MG63 (cell line): ENCODE measurements at regions not wholly inside any gene's neighbourhood (a gene's known extent, or its start where the extent isn't known, plus 50 kb on each side); places are given as distances from the start of the nearest gene placed in this dataset.

Source experiments
- DNase-seq: peaks from one replicate; pipeline ENCODE4 v3.0.0-alpha.2; 2020
- H3K27me3 ChIP-seq: fragments of 250-450 bp; sonication (Bioruptor Pico); 2 replicates; pipeline ENCODE4 v1.5.1; 2020; ENCODE audit warnings: mild to moderate bottlenecking, moderate library complexity
- H3K36me3 ChIP-seq: fragments of 250-450 bp; sonication (Bioruptor Pico); 2 replicates; pipeline ENCODE4 v1.5.1; 2020; ENCODE audit warnings: mild to moderate bottlenecking, moderate library complexity
- H3K4me3 ChIP-seq: fragments of 250-450 bp; sonication (Bioruptor Pico); 2 replicates; pipeline ENCODE4 v1.5.1; 2020; ENCODE audit warnings: mild to moderate bottlenecking, moderate library complexity
- H3K9me3 ChIP-seq: fragments of 250-450 bp; sonication (Bioruptor Pico); 2 replicates; pipeline ENCODE4 v1.5.1; 2020; ENCODE audit warnings: mild to moderate bottlenecking, moderate library complexity

DNA sequence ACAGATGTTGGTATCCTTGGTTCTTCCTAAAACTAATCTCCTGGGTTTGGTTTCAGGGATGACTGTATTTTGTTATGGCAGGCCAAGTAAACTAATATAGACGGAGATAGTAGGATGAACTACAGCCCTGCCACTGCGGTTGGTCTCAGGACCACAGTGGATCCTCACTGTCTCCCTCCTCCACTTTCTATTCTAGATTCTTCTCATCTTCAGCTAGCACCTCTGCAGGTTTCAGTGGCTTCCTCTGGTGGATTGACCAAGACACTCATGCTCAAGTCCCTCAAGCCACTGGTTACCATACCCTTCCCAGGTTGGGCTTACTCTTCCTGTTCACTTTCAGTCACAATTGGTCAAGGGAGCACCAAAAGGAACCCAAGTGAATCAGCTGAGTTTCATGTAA is 71.1 kb upstream of the CLDN18 start:
- H3K27me3 ChIP-seq: peaks cover 7% of the 10 kb centered on the region; the same call in 1 of the 2 replicates
- H3K9me3 ChIP-seq: no peaks in the 10 kb centered on the region; the same call in 1 of the 2 replicates
- H3K36me3 ChIP-seq: no peaks in the 10 kb centered on the region
- no peak for DNase-seq
- H3K4me3 ChIP-seq: no peak overlapping the region

DNA sequence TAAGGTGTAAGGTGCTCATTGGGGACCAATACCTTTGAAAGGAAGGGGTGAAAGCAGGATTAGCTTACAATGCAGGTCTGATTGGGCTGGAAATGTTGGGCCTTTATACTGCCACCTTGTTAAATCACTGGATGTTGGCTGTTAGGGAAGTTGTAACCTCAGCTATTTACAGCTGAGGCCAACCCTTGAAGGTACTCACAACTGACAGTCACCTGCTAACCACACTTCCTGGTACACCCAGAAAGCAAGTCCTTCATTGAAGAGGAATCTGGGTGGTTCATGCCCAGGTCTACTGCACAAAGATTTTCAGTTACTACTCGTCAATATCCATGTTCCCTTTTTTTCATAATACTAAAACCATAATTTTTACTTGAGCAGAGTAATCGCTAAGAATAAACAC is 65.4 kb upstream of the CLDN18 start:
- Histone ChIP-seq H3K36me3 (no peaks in the 10 kb centered on the region), H3K4me3 (no peak overlapping the region), H3K9me3 (no peaks in the 10 kb centered on the region), H3K27me3 (no peaks in the 10 kb centered on the region)
- no peak for DNase-seq

DNA sequence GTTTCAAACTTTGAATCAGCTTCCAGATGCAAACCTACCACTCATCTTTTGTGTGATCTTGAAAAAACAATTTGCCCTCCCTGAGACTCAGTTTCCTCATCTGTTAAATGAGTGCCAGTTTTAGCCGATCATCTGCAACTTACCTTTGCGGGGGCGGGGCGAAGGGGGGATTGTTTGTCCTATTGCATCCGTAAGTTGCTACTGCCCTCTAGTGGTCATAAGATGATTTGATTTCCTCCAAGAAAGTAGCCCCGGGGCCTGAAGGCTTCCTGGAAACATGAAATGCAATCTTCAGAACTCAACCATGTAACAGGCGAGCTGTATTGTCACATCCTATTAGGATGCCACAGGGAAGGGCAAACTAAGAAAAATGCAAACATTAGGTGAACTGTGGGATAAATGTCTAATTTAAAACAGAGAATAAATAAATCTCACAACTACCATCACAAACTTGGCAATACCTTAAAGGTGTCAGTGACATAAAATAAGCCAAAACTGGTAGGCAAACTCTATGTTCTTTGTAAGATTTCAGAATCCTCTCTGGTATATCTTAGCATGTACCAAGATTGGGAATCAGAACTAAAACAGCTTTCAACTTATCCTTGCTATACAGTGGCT is 63.5 kb upstream of the CLDN18 start:
- peak; percentile 41 for DNase-seq
- Histone ChIP-seq H3K9me3 (no peaks in the 10 kb centered on the region), H3K36me3 (no peaks in the 10 kb centered on the region), H3K27me3 (peaks cover 3% of the 10 kb centered on the region; the same call in 1 of the 2 replicates), H3K4me3 (no peak overlapping the region)

DNA sequence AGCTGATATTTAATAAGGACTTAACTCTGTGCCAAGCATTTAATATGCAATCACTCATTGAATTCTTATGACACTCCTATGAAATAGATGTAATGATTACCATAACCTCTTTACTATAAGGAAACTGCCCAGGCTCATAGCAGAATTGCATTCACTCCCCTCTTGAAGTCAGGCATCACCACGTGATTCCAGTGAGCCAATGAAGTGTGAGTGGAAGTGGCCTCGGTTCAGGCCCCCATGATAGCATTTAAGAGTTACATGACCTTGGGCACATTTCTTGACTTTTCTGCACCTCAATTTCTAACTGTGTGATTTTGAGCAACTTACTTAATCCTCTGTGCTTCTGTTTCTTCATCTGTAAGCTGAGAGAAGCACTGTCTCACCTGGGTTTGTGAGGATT is 62.8 kb upstream of the CLDN18 start:
- Histone ChIP-seq H3K27me3 (peaks cover 3% of the 10 kb centered on the region; the same call in 1 of the 2 replicates), H3K4me3 (no peak overlapping the region), H3K9me3 (no peaks in the 10 kb centered on the region), H3K36me3 (no peaks in the 10 kb centered on the region)
- no peak for DNase-seq

DNA sequence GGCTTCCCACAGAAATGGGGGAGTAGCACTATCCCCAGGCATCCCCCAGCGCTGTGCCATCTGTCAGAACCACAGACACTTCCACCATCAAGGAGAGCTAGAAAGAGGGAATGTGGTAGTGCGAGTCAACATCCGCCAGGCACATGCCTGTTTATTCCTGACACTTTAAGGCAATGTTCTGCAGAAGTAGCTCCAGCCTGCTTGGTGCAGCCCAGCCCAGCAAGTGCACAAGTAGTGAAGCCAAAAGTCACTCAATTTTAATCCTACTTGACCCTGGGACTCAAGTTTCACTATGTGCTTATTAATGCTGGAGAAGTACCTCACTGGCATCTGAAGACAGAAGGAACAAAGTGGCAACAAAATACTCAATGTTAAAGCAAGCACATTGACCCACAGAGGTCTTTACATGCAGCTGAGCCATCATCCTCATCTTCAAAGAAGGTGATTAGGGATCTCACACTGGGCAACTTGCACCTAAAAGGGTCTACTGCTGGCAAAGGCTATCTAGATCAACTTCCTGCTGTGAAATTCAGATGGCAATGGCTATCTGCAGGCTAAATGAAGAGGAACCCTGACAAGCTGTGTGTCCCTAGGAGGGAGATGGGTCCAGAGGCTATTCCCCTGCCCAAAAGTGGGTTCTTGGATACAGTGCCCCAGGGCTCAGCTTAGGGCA is 61.4 kb upstream of the CLDN18 start:
- Histone ChIP-seq H3K9me3 (no peaks in the 10 kb centered on the region), H3K4me3 (no peak overlapping the region), H3K36me3 (no peaks in the 10 kb centered on the region), H3K27me3 (peaks cover 6% of the 10 kb centered on the region; the same call in 1 of the 2 replicates)
- DNase-seq: no peak

DNA sequence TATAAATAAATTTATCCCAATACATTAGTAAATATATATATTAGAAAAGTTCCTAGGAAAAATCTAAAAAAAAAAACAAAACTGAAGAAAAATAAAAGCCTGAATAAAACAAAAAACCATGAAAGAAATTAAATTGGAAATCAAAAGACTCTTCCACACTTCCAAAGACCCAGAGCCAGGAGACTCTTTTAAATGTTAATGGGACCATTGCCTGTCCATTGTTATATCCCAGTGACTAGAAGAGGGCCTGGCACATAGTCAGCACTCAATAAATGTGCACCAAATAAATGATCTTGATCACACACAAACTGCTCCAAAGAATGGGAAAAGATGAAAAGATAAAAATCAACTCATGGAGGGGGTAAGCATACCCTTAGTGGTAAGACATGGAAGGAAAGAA is 51.3 kb upstream of the CLDN18 start:
- no peak for DNase-seq
- no peak overlapping the region for H3K4me3 ChIP-seq
- no peaks in the 10 kb centered on the region for H3K9me3 ChIP-seq
- H3K27me3 ChIP-seq: peaks cover 7% of the 10 kb centered on the region
- H3K36me3 ChIP-seq: no peaks in the 10 kb centered on the region
